Putamen (tissue), 1 donor: ENCODE measurements at regions not wholly inside any gene's neighbourhood (a gene's known extent, or its start where the extent isn't known, plus 50 kb on each side); places are given as distances from the start of the nearest gene placed in this dataset.
"Not testable (repeated sequence)": the region's sequence is repeated elsewhere in the genome, so short reads cannot be mapped to it uniquely, and the experiment has no call there.

Experiments used
- DNase-seq: peaks from one replicate; pipeline ENCODE4 v3.0.0-alpha.2; 2016; ENCODE audit warnings: low spot score

DNA sequence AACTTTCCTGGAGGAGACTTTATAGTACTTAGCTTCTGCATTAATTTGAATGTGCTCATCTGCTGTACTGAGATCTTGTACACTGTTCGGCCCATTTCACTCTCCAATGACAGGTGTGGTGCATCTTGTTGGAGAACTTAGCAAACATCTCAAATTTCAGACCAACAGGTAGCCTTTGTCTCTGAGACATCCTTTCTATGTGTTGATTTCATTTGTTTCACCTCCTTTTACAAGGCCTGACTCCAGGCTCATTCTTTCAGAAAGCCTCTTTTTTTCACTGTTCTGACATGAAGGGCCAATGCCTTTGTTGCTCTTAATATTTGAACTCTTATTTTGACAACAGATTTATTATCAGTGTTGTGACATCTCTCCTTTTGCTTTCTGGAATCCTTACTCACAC, 271.8 kb upstream of the FANCL start:
- no peak for DNase-seq

DNA sequence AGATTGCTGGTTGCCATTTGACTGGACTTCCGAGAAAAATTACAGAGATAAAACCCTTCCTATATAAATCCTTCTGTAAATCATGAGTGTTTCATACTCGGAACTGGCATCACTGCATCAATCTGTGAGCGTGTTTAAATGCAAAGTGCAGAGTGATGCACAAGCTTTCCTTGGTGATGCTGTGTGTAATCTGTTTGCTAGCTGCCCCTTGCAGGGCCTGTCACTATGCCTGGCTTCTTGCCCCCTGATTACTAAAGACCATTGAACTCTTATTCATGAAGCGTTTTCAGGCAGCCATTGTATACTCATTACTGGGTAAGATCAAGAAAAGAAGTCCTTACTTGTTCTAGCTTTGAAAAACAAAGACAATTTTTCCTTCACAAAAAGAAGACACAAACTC, 266.9 kb upstream of the FANCL start:
- DNase-seq = peak; percentile 72

DNA sequence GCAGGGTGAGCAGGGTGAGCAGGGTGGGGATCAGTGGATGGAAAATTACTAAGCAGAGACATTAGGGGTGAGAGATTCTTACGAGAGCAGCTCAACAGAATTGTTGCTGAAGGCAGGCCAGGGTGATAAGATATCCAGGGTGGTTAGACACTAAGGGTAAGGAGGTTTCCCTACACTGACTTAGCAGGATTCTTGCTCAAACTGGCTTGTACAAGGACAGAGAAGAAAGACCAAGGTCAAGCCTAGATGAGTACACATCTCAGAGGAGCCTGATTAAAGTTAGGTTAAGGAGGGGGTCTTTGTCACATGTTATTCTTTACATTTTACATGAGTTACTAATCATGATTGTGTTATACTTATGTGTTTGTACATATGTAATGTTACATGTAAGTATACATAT, 262.8 kb upstream of the FANCL start:
- no peak for DNase-seq

- no peak for DNase-seq
These were observed 261.8 kb upstream of the FANCL start for GRCh38 chr2:58502931-58503330.

DNA sequence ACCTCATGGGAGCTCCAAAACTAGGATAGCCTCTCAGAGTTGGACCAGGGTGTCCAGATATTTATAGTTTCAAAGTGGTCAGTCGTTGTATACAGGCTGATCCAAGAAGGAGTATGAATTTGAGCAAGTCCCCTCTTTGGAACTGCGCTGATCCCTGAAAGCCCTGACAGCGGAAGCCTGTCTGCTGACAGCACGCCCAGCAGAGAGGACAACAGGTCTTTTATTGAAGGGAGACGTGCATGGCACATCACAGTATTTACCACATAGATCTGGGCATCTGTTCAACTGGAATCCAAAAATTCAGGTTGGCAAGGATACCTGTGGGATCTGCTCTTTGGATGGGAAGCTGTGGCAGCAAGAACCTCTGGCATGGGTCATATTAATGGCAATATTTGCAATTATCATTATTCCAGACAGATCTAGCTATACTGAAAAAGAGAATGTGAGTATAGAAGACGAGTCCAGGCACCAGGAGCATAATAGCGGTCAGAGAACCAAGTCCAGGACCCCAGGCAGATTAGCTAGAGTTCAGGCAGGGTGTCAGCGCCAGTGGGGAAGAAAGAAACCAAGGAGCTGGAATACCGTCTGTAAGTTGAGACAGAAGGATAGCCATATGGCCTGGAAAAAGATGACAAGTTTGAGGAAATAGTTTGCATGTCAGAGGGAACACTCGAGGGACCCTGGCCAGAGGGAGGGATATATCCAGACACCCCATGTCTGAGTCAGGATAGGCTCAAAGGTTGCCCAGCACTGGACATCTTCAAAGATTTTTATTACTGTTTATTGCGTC, 260.4 kb upstream of the FANCL start:
- no peak for DNase-seq

DNA sequence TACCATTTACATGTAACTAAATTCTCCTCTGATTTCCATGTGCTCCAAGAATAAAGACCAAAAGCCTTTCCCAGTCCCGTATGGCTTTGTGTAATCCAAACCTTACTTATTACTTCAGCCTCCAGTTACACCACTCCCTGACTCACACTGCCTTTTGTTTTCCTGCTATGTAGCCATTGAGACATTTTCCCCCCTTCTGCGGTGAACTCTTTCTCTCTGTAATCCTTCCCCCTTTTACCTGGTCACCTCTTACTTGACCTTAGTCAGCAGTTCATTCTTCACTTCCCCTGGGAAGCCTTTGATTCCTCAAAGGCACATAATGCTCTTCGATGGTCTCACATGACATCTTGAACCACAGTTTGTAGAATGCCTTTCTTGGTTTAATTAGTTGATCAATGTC, 256.0 kb upstream of the FANCL start:
- DNase-seq = no peak

- DNase-seq = no peak
These were observed 254.7 kb upstream of the FANCL start for GRCh38 chr2:58495806-58496205.

GRCh38 chr2:58494071-58494501, 253.0 kb upstream of the FANCL start:
- peak; percentile 69 for DNase-seq

- DNase-seq = no peak
These were observed 243.5 kb upstream of the FANCL start for GRCh38 chr2:58484629-58485028.

DNA sequence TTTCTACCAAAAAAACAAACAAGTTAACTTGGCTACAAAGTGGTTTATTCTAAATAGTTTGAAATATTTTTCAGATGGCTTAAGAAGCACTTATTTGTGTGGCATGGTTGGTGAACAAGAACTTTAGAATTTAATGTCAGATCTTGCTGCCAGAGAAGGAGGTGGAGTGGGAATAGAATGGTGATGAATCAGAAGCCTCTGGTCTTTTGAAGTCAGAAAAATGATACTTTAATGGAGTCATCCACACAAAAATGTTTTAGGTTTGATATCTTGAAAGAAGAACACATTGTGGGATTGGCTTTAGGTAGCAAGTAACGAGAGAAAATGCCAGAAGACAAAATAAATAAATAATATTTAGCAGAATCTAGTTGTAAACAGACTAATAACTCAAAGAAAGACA, 243.1 kb upstream of the FANCL start:
- DNase-seq = no peak

- no peak for DNase-seq
These were observed 242.2 kb upstream of the FANCL start for GRCh38 chr2:58483307-58483706.

DNA sequence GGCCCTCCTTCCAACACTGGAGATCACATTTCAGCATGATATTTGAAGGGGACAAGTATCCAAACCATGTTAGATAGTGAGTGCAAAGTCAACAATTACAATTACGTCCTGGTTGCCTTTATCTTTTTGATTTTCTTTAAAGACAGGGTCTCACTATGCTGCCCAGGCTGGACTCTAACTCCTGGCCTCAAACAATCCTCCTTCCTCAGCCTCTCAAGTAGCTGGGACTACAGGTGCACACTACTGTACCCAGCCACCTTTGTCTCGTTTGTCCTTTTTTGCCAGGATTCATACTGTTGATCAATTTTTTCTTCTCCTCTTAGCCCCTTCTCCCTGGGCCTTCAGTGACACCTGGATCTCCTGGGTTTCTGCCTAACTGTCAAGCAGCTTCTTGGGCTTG, 240.5 kb upstream of the FANCL start:
- DNase-seq = no peak

GRCh38 chr2:58480141-58480540, 239.0 kb upstream of the FANCL start:
- no peak for DNase-seq

DNA sequence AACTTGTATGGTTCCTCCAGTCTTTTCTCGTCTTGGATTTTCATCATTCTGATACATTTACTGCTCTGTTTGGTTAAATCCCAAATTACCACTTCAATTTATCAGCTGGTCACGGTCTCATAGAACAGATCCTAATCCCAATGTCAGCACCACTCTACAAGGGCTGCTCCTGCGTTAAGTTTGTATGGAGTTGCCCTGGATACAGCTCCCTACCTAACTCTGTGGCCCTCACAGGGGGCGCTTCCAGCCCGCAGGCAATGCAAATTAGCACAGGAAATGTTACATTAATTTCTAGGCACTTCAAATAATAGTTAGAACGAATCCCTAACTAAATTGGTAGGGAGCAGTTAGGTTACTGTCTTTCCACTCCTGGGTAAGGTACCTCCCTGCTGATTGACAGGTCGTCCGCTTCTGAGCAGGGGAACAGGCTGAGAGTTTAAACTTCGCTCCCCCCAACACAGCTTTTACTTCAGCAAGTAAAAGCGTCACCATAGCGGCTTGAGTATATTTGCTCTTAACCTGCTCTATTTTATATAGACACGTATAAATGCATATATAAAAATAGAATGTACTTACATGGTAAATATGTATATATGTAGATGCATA, 238.5 kb upstream of the FANCL start:
- no peak for DNase-seq

DNA sequence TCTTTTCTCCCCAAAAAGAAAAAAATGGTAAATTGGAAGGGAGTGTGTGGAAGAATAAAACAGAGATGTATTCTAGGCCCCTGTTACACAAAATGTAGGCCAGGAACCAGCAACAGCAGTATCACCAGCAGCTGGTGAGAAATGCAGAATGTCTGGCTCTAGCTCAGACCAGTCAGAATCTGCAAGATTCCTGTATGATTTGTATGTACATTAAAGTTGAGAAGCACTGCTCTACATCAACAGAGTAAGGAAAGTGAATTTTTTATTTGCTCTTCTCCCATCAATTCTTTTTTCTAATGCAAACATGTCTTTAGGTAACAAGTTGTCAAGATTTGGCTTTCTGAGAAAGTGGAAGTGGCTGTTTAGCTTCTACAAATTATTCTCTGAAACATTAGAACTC, 235.4 kb upstream of the FANCL start:
- DNase-seq = no peak

DNA sequence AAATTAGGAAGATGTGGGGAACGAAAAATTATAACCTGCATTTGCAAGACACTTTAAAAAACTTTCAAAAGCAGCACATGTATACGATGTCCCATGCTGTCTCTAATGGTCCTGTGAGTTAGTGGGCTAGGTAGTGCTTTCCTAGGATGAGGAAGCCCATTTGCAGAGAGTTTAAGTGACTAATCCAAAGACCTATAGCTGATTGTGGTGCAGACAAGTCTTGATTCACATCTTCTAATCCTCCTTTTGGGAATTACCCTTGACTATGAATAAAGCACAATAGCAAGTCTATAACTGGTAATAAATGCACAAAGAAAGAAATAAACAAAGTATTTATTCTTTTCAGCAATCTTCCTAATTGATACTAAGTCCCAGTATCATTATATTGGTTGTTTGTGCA, 234.6 kb upstream of the FANCL start:
- DNase-seq = no peak

- no peak for DNase-seq
These were observed 232.0 kb upstream of the FANCL start for GRCh38 chr2:58473165-58473564.

DNA sequence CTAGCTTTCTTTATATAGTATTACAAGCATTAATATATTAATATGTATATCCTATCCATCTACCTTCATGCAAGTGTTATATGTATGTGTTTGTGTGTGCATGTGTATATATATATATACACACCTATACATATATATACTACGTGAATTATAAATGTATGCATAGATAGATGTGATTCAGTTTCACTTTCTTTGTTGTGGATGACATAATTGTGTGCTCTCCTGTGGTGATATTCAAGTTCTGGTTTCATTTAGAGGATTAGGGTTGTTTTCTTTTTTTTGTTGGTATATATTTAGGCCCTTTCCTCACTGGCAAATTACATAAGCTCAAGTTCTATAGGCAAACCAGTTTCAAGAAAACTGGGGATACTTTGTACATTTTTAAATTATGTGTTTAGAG, 225.7 kb upstream of the FANCL start:
- DNase-seq = no peak

DNA sequence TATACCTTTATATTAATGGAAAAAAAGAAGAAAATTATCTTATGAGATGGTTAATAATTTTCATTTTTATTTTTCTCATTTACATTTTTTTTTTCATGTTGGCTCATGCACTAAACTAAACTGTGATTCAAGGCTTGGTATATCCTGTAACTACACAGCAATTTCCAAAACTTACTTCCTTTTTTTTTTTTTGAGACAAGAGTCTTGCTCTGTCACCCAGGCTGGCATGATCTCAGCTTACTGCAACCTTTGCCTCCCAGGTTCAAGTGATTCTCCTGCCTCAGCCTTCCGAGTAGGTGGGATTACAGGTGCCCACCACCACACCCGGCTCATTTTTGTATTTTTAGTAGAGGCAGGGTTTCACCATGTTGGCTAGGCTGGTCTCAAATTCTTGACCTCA, 224.9 kb upstream of the FANCL start:
- DNase-seq = not testable (repeated sequence)

DNA sequence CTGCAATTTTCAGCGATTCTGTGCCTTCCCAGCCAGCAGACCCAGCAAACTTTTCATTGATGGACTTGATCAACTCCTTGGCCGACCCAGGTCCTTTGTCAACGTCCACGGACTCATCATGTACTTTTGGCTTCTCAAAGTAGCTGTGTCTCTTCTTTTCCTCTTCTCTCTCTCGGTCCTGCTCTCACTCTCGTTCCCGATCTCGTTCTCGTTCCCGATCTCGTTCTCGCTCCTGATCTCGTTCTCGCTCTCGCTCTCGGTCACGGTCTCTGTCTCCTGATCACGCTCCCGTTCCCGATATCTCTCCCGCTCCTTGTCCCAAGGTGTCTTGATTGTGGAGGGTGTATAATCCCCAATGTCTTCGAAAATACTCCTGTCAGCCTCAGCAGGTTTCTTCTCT, 219.5 kb upstream of the FANCL start:
- DNase-seq = no peak

GRCh38 chr2:58449286-58450010, 208.3 kb upstream of the FANCL start:
- DNase-seq = peak; percentile 80

DNA sequence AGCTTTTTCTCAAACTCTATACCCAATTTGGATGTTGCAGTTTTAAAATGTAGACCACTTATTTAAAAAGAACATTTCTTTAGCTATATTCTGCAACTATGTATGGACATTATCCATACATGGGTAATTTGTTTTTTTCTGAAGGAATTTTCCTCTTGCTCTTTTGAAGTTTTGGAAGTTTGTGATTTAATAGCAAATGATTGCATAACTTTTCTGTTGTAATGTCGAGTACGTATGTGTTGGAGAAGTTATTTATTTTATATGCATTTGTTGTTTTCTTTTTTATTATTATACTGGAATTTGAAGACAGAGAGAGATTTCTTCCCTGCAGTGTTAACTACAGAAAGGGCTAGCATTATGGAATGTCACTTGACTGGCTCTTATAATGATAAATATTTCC, 207.7 kb upstream of the FANCL start:
- DNase-seq = no peak

DNA sequence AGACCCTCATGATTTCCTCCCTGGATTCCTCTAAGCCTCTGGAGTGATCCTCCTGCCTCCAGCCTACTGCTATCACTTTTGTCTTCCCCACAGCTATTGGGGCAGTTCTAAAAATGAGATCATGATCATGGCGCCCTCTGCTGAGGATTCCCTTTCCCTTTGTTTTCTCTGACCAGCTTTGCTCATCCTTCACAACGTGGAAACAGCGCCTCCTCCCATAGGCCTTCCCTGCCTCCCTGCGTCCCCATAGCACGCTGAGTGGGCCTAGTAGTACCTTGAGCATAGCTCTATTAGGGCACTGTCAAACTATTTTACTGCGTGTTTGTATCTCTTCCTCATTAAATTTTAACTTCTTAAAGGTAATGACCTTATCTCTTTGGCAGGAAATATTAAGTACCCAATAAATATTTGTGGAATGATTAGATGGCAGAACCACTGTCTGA, 207.0 kb upstream of the FANCL start:
- DNase-seq = peak; percentile 88
